ENCODE measurements at regions not wholly inside any gene's neighbourhood (a gene's known extent, or its start where the extent isn't known, plus 50 kb on each side); places are given as distances from the start of the nearest gene placed in this dataset.

GRCh38 chr15:85941186-85941855 lies 138.3 kb upstream of the AGBL1 start:
- H3K9me3 ChIP-seq (ENCODE audit: control insufficient read depth, low read length): no peaks in the 10 kb centered on the region
- H3K36me3 ChIP-seq (ENCODE audit: control insufficient read depth, insufficient read depth, low read length): no peaks in the 10 kb centered on the region
- H3K27ac ChIP-seq (ENCODE audit: insufficient read depth, low read depth, low read length, poor library complexity, severe bottlenecking): no peak overlapping the region
- 99 to 100% methylated on average over 2 of the region's 2 CpGs for WGBS, 2 experiments
- H3K27me3 ChIP-seq (ENCODE audit: control insufficient read depth, insufficient read depth, low read length, poor library complexity, severe bottlenecking): no peaks in the 10 kb centered on the region
- H3K4me3 ChIP-seq (ENCODE audit: insufficient read depth, low read depth, low read length): no peak overlapping the region
- no peaks in the 10 kb centered on the region for H3K4me1 ChIP-seq (ENCODE audit: control insufficient read depth, insufficient read depth, low read length)

GRCh38 chr15:85942632-85943031 lies 137.0 kb upstream of the AGBL1 start:
- Histone ChIP-seq H3K27ac (ENCODE audit: insufficient read depth, low read depth, low read length, poor library complexity, severe bottlenecking) (no peak overlapping the region), H3K4me3 (ENCODE audit: insufficient read depth, low read depth, low read length) (no peak overlapping the region), H3K36me3 (ENCODE audit: control insufficient read depth, insufficient read depth, low read length) (no peaks in the 10 kb centered on the region), H3K27me3 (ENCODE audit: control insufficient read depth, insufficient read depth, low read length, poor library complexity, severe bottlenecking) (no peaks in the 10 kb centered on the region), H3K9me3 (ENCODE audit: control insufficient read depth, low read length) (no peaks in the 10 kb centered on the region), H3K4me1 (ENCODE audit: control insufficient read depth, insufficient read depth, low read length) (no peaks in the 10 kb centered on the region)
- WGBS, 2 experiments: 94 to 98% methylated on average over 5 of the region's 5 CpGs

- H3K9me3 ChIP-seq (ENCODE audit: control insufficient read depth, low read length): no peaks in the 10 kb centered on the region
- H3K4me3 ChIP-seq (ENCODE audit: insufficient read depth, low read depth, low read length): no peak overlapping the region
- no peaks in the 10 kb centered on the region for H3K4me1 ChIP-seq (ENCODE audit: control insufficient read depth, insufficient read depth, low read length)
- H3K27ac ChIP-seq (ENCODE audit: insufficient read depth, low read depth, low read length, poor library complexity, severe bottlenecking): no peak overlapping the region
- H3K27me3 ChIP-seq (ENCODE audit: control insufficient read depth, insufficient read depth, low read length, poor library complexity, severe bottlenecking): no peaks in the 10 kb centered on the region
- 89 to 90% methylated on average over 4 of the region's 4 CpGs for WGBS, 2 experiments
- H3K36me3 ChIP-seq (ENCODE audit: control insufficient read depth, insufficient read depth, low read length): no peaks in the 10 kb centered on the region
These were observed 136.5 kb upstream of the AGBL1 start for GRCh38 chr15:85943151-85943550.

DNA sequence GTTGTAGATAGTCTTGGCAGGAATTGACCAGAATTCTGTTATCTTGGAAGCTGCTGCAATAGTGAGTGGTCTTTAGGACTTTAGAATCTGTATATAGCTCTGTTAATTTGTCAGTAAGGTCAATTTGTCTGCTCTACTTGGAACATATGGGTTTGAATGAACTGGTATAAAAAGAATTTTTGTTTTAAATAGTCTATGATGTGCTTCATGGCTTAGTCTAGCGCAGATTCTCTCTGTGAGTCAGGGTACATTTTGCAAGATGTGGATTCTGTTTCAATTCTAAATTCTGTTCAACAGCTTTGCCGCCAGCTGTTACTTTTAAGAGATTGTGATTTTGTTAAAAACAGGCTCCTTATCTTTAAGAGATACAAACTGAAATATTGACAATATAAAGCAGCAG lies 135.9 kb upstream of the AGBL1 start:
- H3K4me1 ChIP-seq (ENCODE audit: control insufficient read depth, insufficient read depth, low read length): no peaks in the 10 kb centered on the region
- WGBS, 2 experiments: 81 to 97% methylated on average over 1 to 2 of the region's 2 CpGs
- H3K27me3 ChIP-seq (ENCODE audit: control insufficient read depth, insufficient read depth, low read length, poor library complexity, severe bottlenecking): no peaks in the 10 kb centered on the region
- H3K36me3 ChIP-seq (ENCODE audit: control insufficient read depth, insufficient read depth, low read length): no peaks in the 10 kb centered on the region
- H3K27ac ChIP-seq (ENCODE audit: insufficient read depth, low read depth, low read length, poor library complexity, severe bottlenecking): no peak overlapping the region
- H3K9me3 ChIP-seq (ENCODE audit: control insufficient read depth, low read length): no peaks in the 10 kb centered on the region
- H3K4me3 ChIP-seq (ENCODE audit: insufficient read depth, low read depth, low read length): no peak overlapping the region

GRCh38 chr15:85947021-85947420 lies 132.7 kb upstream of the AGBL1 start:
- Histone ChIP-seq H3K4me3 (ENCODE audit: insufficient read depth, low read depth, low read length) (no peak overlapping the region), H3K4me1 (ENCODE audit: control insufficient read depth, insufficient read depth, low read length) (no peaks in the 10 kb centered on the region), H3K36me3 (ENCODE audit: control insufficient read depth, insufficient read depth, low read length) (no peaks in the 10 kb centered on the region), H3K27ac (ENCODE audit: insufficient read depth, low read depth, low read length, poor library complexity, severe bottlenecking) (no peak overlapping the region), H3K9me3 (ENCODE audit: control insufficient read depth, low read length) (no peaks in the 10 kb centered on the region), H3K27me3 (ENCODE audit: control insufficient read depth, insufficient read depth, low read length, poor library complexity, severe bottlenecking) (no peaks in the 10 kb centered on the region)
- WGBS, 2 experiments: 89 to 90% methylated on average over 3 of the region's 3 CpGs

GRCh38 chr15:85947936-85948335 lies 131.7 kb upstream of the AGBL1 start:
- Histone ChIP-seq H3K36me3 (ENCODE audit: control insufficient read depth, insufficient read depth, low read length) (no peaks in the 10 kb centered on the region), H3K27me3 (ENCODE audit: control insufficient read depth, insufficient read depth, low read length, poor library complexity, severe bottlenecking) (no peaks in the 10 kb centered on the region), H3K9me3 (ENCODE audit: control insufficient read depth, low read length) (no peaks in the 10 kb centered on the region), H3K4me3 (ENCODE audit: insufficient read depth, low read depth, low read length) (no peak overlapping the region), H3K27ac (ENCODE audit: insufficient read depth, low read depth, low read length, poor library complexity, severe bottlenecking) (no peak overlapping the region), H3K4me1 (ENCODE audit: control insufficient read depth, insufficient read depth, low read length) (no peaks in the 10 kb centered on the region)
- 93% methylated on average over 7 of the region's 7 CpGs for WGBS, 2 experiments

- Histone ChIP-seq H3K4me1 (ENCODE audit: control insufficient read depth, insufficient read depth, low read length) (no peaks in the 10 kb centered on the region), H3K4me3 (ENCODE audit: insufficient read depth, low read depth, low read length) (no peak overlapping the region)
- WGBS, 2 experiments: 95 to 98% methylated on average over 5 of the region's 5 CpGs
These were observed 129.6 kb upstream of the AGBL1 start for GRCh38 chr15:85950101-85950500.

GRCh38 chr15:85954586-85954985 lies 125.1 kb upstream of the AGBL1 start:
- Histone ChIP-seq H3K27me3 (ENCODE audit: control insufficient read depth, insufficient read depth, low read length, poor library complexity, severe bottlenecking) (no peaks in the 10 kb centered on the region), H3K9me3 (ENCODE audit: control insufficient read depth, low read length) (no peaks in the 10 kb centered on the region), H3K4me3 (ENCODE audit: insufficient read depth, low read depth, low read length) (no peak overlapping the region), H3K4me1 (ENCODE audit: control insufficient read depth, insufficient read depth, low read length) (no peaks in the 10 kb centered on the region), H3K36me3 (ENCODE audit: control insufficient read depth, insufficient read depth, low read length) (no peaks in the 10 kb centered on the region), H3K27ac (ENCODE audit: insufficient read depth, low read depth, low read length, poor library complexity, severe bottlenecking) (no peak overlapping the region)
- 97 to 100% methylated on average over 1 of the region's 1 CpG for WGBS, 2 experiments

More at GRCh38 chr15:85950101-85950500, 129.6 kb upstream of the AGBL1 start:
- no peak overlapping the region for H3K27ac ChIP-seq (ENCODE audit: insufficient read depth, low read depth, low read length, poor library complexity, severe bottlenecking)
- no peaks in the 10 kb centered on the region for H3K36me3 ChIP-seq (ENCODE audit: control insufficient read depth, insufficient read depth, low read length)
- no peaks in the 10 kb centered on the region for H3K9me3 ChIP-seq (ENCODE audit: control insufficient read depth, low read length)
- no peaks in the 10 kb centered on the region for H3K27me3 ChIP-seq (ENCODE audit: control insufficient read depth, insufficient read depth, low read length, poor library complexity, severe bottlenecking)

- Histone ChIP-seq H3K9me3 (ENCODE audit: control insufficient read depth, low read length) (no peaks in the 10 kb centered on the region), H3K4me3 (ENCODE audit: insufficient read depth, low read depth, low read length) (no peak overlapping the region), H3K27ac (ENCODE audit: insufficient read depth, low read depth, low read length, poor library complexity, severe bottlenecking) (no peak overlapping the region), H3K27me3 (ENCODE audit: control insufficient read depth, insufficient read depth, low read length, poor library complexity, severe bottlenecking) (no peaks in the 10 kb centered on the region), H3K36me3 (ENCODE audit: control insufficient read depth, insufficient read depth, low read length) (no peaks in the 10 kb centered on the region), H3K4me1 (ENCODE audit: control insufficient read depth, insufficient read depth, low read length) (no peaks in the 10 kb centered on the region)
- 87 to 97% methylated on average over 3 of the region's 3 CpGs for WGBS, 2 experiments
These were observed 123.9 kb upstream of the AGBL1 start for GRCh38 chr15:85955501-85956391.

DNA sequence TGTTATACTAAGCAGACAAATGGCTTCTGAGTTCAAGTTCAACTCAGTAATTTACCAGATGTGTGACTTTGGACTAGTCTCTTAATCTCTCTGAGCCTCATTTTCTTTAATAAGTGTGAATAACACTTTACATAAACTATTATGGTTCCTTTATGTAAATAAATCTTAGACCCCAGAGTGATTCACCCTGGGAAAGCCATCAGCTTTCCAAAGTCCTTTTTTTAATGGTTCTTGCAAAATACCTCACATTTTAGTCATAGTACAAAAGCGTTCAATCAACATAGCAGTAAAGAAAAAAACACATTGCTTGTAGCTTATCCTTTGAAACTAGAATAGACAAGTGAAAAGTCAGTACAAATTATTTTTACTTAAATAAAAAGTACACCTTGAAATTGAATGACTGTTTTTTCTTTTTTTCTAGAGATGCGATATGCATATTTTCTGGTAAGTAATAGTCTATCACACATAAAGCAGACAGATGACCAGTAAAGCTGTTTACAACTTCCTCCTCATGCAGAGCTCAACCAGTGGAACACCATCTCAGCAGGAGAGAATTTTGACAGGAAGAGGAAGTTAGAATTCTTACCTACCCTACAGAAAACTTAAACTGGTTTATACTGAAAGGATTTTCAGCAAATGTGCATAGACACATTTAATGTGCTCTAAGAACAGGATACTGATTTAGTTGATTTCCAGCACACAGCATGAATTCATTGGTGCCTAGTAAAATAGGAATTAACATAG lies 123.0 kb upstream of the AGBL1 start:
- H3K9me3 ChIP-seq (ENCODE audit: control insufficient read depth, low read length): no peaks in the 10 kb centered on the region
- no peak overlapping the region for H3K4me3 ChIP-seq (ENCODE audit: insufficient read depth, low read depth, low read length)
- no peak overlapping the region for H3K27ac ChIP-seq (ENCODE audit: insufficient read depth, low read depth, low read length, poor library complexity, severe bottlenecking)
- H3K27me3 ChIP-seq (ENCODE audit: control insufficient read depth, insufficient read depth, low read length, poor library complexity, severe bottlenecking): no peaks in the 10 kb centered on the region
- 100% methylated on average over 1 of the region's 2 CpGs; no CpG with 5 or more reads in 1 of the 2 experiments for WGBS, 2 experiments
- H3K4me1 ChIP-seq (ENCODE audit: control insufficient read depth, insufficient read depth, low read length): no peaks in the 10 kb centered on the region
- no peaks in the 10 kb centered on the region for H3K36me3 ChIP-seq (ENCODE audit: control insufficient read depth, insufficient read depth, low read length)
